WTC11 (cell line): ENCODE measurements at regions not wholly inside any gene's neighbourhood (a gene's known extent, or its start where the extent isn't known, plus 50 kb on each side); places are given as distances from the start of the nearest gene placed in this dataset.

Source experiments
- ATAC-seq: fragments of 200-7000 bp; cut with Tn5 transposase; 2 replicates; pipeline ENCODE4 v1.10.0; 2021; ENCODE audit warnings: mild to moderate bottlenecking, moderate library complexity
- CTCF ChIA-PET: fragments of 300-600 bp; sonication (Branson Sonifier 250); formaldehyde crosslinking; loops from one replicate; lab custom pipeline; 2021; ENCODE audit warnings: antibody characterized with exemption; lab: Charles Lee
- POLR2A ChIA-PET: fragments of 350-600 bp; sonication (Branson Sonifier 250); formaldehyde crosslinking; loops from one replicate; lab custom pipeline; 2021; ENCODE audit warnings: antibody characterized with exemption; lab: Charles Lee
- DNase-seq: peaks from one replicate; pipeline ENCODE4 v3.0.0; 2021; ENCODE audit warnings: low spot score
- H3K27ac Mint-ChIP-seq: 2 replicates; pipeline ENCODE4 v1.8.0; 2021; ENCODE audit warnings: mixed read lengths
- H3K27me3 Mint-ChIP-seq: 2 replicates; pipeline ENCODE4 v1.8.0; 2021; ENCODE audit warnings: low read depth, mild to moderate bottlenecking, moderate library complexity, mixed read lengths
- H3K36me3 Mint-ChIP-seq: 2 replicates; pipeline ENCODE4 v1.8.0; 2021; ENCODE audit warnings: mixed read lengths
- H3K4me1 Mint-ChIP-seq: 2 replicates; pipeline ENCODE4 v1.8.0; 2022; ENCODE audit warnings: mixed read lengths
- H3K4me3 Mint-ChIP-seq: 2 replicates; pipeline ENCODE4 v1.8.0; 2021; ENCODE audit warnings: mild to moderate bottlenecking, moderate library complexity, mixed read lengths
- H3K9me3 Mint-ChIP-seq: 2 replicates; pipeline ENCODE4 v1.8.0; 2021; ENCODE audit warnings: mixed read lengths
- AR ChIP-seq: fragments of 250-450 bp; sonication (Bioruptor Pico); IDR thresholded peaks from 2 replicates; pipeline ENCODE4 v1.9.0; 2021; ENCODE audit warnings: mild to moderate bottlenecking
- ARID4B ChIP-seq: sonication (generic); formaldehyde crosslinking; IDR thresholded peaks from 2 replicates; pipeline ENCODE4 v1.8.0; 2023; ENCODE audit warnings: missing genetic modification reagents, mild to moderate bottlenecking, borderline replicate concordance
- ATF3 ChIP-seq: sonication (generic); formaldehyde crosslinking; conservative IDR thresholded peaks from 2 replicates; pipeline ENCODE4 v1.8.1; 2022; ENCODE audit warnings: mild to moderate bottlenecking, missing genetic modification reagents
- CREM ChIP-seq: sonication (generic); formaldehyde crosslinking; IDR thresholded peaks from 2 replicates; pipeline ENCODE4 v1.8.1; 2022; ENCODE audit warnings: mild to moderate bottlenecking, missing genetic modification reagents, moderate library complexity
- E2F4 ChIP-seq: sonication (generic); formaldehyde crosslinking; IDR thresholded peaks from 2 replicates; pipeline ENCODE4 v1.8.1; 2022; ENCODE audit warnings: low read depth, mild to moderate bottlenecking, moderate library complexity, missing genetic modification reagents, borderline replicate concordance
- GABPB1 ChIP-seq: sonication (generic); formaldehyde crosslinking; IDR thresholded peaks from 2 replicates; pipeline ENCODE4 v1.8.1; 2023; ENCODE audit warnings: mild to moderate bottlenecking, missing genetic modification reagents
- HMGXB4 ChIP-seq: sonication (generic); formaldehyde crosslinking; IDR thresholded peaks from 2 replicates; pipeline ENCODE4 v1.8.1; 2023; ENCODE audit warnings: mild to moderate bottlenecking, moderate library complexity, missing genetic modification reagents
- JAZF1 ChIP-seq: fragments of 250-450 bp; sonication (Bioruptor Pico); IDR thresholded peaks from 2 replicates; pipeline ENCODE4 v1.9.0; 2021; ENCODE audit warnings: moderate library complexity, mild to moderate bottlenecking, inconsistent platforms
- MYBL2 ChIP-seq: sonication (generic); formaldehyde crosslinking; IDR thresholded peaks from 2 replicates; pipeline ENCODE4 v1.8.1; 2023; ENCODE audit warnings: mild to moderate bottlenecking, moderate library complexity, missing genetic modification reagents
- OVOL2 ChIP-seq: fragments of 250-450 bp; sonication (Bioruptor Pico); IDR thresholded peaks from 2 replicates; pipeline ENCODE4 v1.9.0; 2021; ENCODE audit warnings: mild to moderate bottlenecking, borderline replicate concordance
- RORB ChIP-seq: fragments of 250-450 bp; sonication (Bioruptor Pico); IDR thresholded peaks from 2 replicates; pipeline ENCODE4 v1.9.0; 2021; ENCODE audit warnings: mild to moderate bottlenecking
- TCF7 ChIP-seq: sonication (generic); formaldehyde crosslinking; IDR thresholded peaks from 2 replicates; pipeline ENCODE4 v1.8.0; 2022; ENCODE audit warnings: mild to moderate bottlenecking, low read depth, missing genetic modification reagents, moderate library complexity
- ZMAT4 ChIP-seq: fragments of 250-450 bp; sonication (Bioruptor Pico); IDR thresholded peaks from 2 replicates; pipeline ENCODE4 v1.9.0; 2021; ENCODE audit warnings: mild to moderate bottlenecking
- ZNF121 ChIP-seq: sonication (generic); formaldehyde crosslinking; IDR thresholded peaks from 2 replicates; pipeline ENCODE4 v1.8.0; 2023; ENCODE audit warnings: missing genetic modification reagents
- ZNF416 ChIP-seq: fragments of 250-450 bp; sonication (Bioruptor Pico); IDR thresholded peaks from 2 replicates; pipeline ENCODE4 v1.9.0; 2021; ENCODE audit warnings: mild to moderate bottlenecking, inconsistent platforms
- ZNF425 ChIP-seq: fragments of 250-450 bp; sonication (Bioruptor Pico); conservative IDR thresholded peaks from 2 replicates; pipeline ENCODE4 v1.9.0; 2021; ENCODE audit warnings: mild to moderate bottlenecking

- TF ChIP-seq OVOL2 (CRISPR knock-in tag) (no peak), ZNF121 (CRISPR knock-in tag) (no peak), CREM (no peak)
Observed at GRCh38 chr9:90517103-90517502, 125.5 kb downstream of the DIRAS2 start (continued).

- H3K4me3 Mint-ChIP-seq = no peak overlapping the region
- ATAC-seq = no peak
Observed at GRCh38 chr9:90521811-90522570, 120.6 kb downstream of the DIRAS2 start.

More at GRCh38 chr9:90521811-90522570, 120.6 kb downstream of the DIRAS2 start:
- Mint-ChIP-seq H3K4me1 (peaks cover 15% of the 10 kb centered on the region), H3K27ac (no peak overlapping the region), H3K27me3 (no peaks in the 10 kb centered on the region), H3K36me3 (no peaks in the 10 kb centered on the region), H3K9me3 (no peaks in the 10 kb centered on the region)
- ChIA-PET CTCF (no interaction called here), POLR2A (no interaction called here)
- DNase-seq = no peak
- no peak for TF ChIP-seq ZMAT4 (CRISPR knock-in tag)
- TF ChIP-seq TCF7 (CRISPR knock-in tag) = no peak
- TF ChIP-seq HMGXB4 (CRISPR knock-in tag) = no peak
- TF ChIP-seq GABPB1 (CRISPR knock-in tag) = no peak
- TF ChIP-seq ZNF416 (CRISPR knock-in tag) = no peak
- TF ChIP-seq JAZF1 (CRISPR knock-in tag) = no peak
- TF ChIP-seq ZNF425 (CRISPR knock-in tag) = no peak
- no peak for TF ChIP-seq ATF3
- no peak for TF ChIP-seq RORB (CRISPR knock-in tag)
- no peak for TF ChIP-seq ARID4B
- TF ChIP-seq MYBL2 (CRISPR knock-in tag) = no peak
- no peak for TF ChIP-seq AR (CRISPR knock-in tag)
- TF ChIP-seq E2F4 = no peak
